ENCODE measurements at regions not wholly inside any gene's neighbourhood (a gene's known extent, or its start where the extent isn't known, plus 50 kb on each side); places are given as distances from the start of the nearest gene placed in this dataset.

GRCh38 chrX:22660756-22661155 is 339.0 kb upstream of the DDX53 start:
- no peak for DNase-seq (ENCODE audit: low read depth, low spot score)

- no peak for DNase-seq (ENCODE audit: low read depth, low spot score)
Measured at GRCh38 chrX:22662776-22663175, 337.0 kb upstream of the DDX53 start.

GRCh38 chrX:22664826-22665225 is 334.9 kb upstream of the DDX53 start:
- DNase-seq (ENCODE audit: low read depth, low spot score), result no peak

- DNase-seq (ENCODE audit: low read depth, low spot score), result no peak
Measured at GRCh38 chrX:22665818-22666217, 333.9 kb upstream of the DDX53 start.

GRCh38 chrX:22666441-22666840 is 333.3 kb upstream of the DDX53 start:
- DNase-seq (ENCODE audit: low read depth, low spot score), result peak; percentile 79

- DNase-seq (ENCODE audit: low read depth, low spot score), result peak; percentile 35
Measured at GRCh38 chrX:22674932-22675331, 324.8 kb upstream of the DDX53 start.

- DNase-seq (ENCODE audit: low read depth, low spot score), result no peak
Measured at GRCh38 chrX:22686138-22686541, 313.6 kb upstream of the DDX53 start.

GRCh38 chrX:22689290-22689689 is 310.5 kb upstream of the DDX53 start:
- no peak for DNase-seq (ENCODE audit: low read depth, low spot score)

GRCh38 chrX:22690116-22690515 is 309.6 kb upstream of the DDX53 start:
- no peak for DNase-seq (ENCODE audit: low read depth, low spot score)

- DNase-seq (ENCODE audit: low read depth, low spot score), result no peak
Measured at GRCh38 chrX:22691966-22692565, 307.7 kb upstream of the DDX53 start.

GRCh38 chrX:22698151-22698550 is 301.6 kb upstream of the DDX53 start:
- no peak for DNase-seq (ENCODE audit: low read depth, low spot score)

GRCh38 chrX:22699581-22700091 is 300.1 kb upstream of the DDX53 start:
- peak; percentile 16 for DNase-seq (ENCODE audit: low read depth, low spot score)

GRCh38 chrX:22712942-22713341 is 286.8 kb upstream of the DDX53 start:
- no peak for DNase-seq (ENCODE audit: low read depth, low spot score)

- DNase-seq (ENCODE audit: low read depth, low spot score), result peak; percentile 58
Measured at GRCh38 chrX:22730542-22730941, 269.2 kb upstream of the DDX53 start.

- DNase-seq (ENCODE audit: low read depth, low spot score), result no peak
Measured at GRCh38 chrX:22737541-22737940, 262.2 kb upstream of the DDX53 start.

- DNase-seq (ENCODE audit: low read depth, low spot score), result no peak
Measured at GRCh38 chrX:22739276-22739675, 260.5 kb upstream of the DDX53 start.

- no peak for DNase-seq (ENCODE audit: low read depth, low spot score)
Measured at GRCh38 chrX:22740836-22741235, 258.9 kb upstream of the DDX53 start.

GRCh38 chrX:22742174-22742573 is 257.6 kb upstream of the DDX53 start:
- DNase-seq (ENCODE audit: low read depth, low spot score), result no peak

GRCh38 chrX:22746081-22746480 is 253.7 kb upstream of the DDX53 start:
- DNase-seq (ENCODE audit: low read depth, low spot score), result no peak

GRCh38 chrX:22748093-22748999 is 251.4 kb upstream of the DDX53 start:
- DNase-seq (ENCODE audit: low read depth, low spot score), result peak; percentile 60

GRCh38 chrX:22758807-22759481 is 240.8 kb upstream of the DDX53 start:
- no peak for DNase-seq (ENCODE audit: low read depth, low spot score)

- DNase-seq (ENCODE audit: low read depth, low spot score), result no peak
Measured at GRCh38 chrX:22760513-22761057, 239.2 kb upstream of the DDX53 start.
